CD14-positive monocyte (primary cell): ENCODE measurements at regions not wholly inside any gene's neighbourhood (a gene's known extent, or its start where the extent isn't known, plus 50 kb on each side); places are given as distances from the start of the nearest gene placed in this dataset.

Source experiments
- DNase-seq, 3 donors: peaks; one replicate each; pipeline ENCODE4 v3.0.0-alpha.2; 2011 to 2022
- H2AFZ ChIP-seq: 2 replicates; pipeline ENCODE4 v1.6.0; 2012; ENCODE audit warnings: mild to moderate bottlenecking, low read depth, low read length, inconsistent platforms; ENCODE audit not compliant: insufficient read depth, poor library complexity, severe bottlenecking
- H3K27ac ChIP-seq, 2 donors: 1 replicate in 1 of 2; 2 replicates in 1 of 2; pipeline ENCODE4 v1.5.1; 2012 to 2013; ENCODE audit warnings: low read length in 2 of 2, control low read depth in 1 of 2, inconsistent platforms in 1 of 2, low read depth in 1 of 2, mild to moderate bottlenecking in 1 of 2
- H3K27me3 ChIP-seq, 2 donors: one replicate each; pipeline versions ENCODE4 v1.6.0 to v1.6.1; 2011 to 2013; ENCODE audit warnings: low read length in 2 of 2; ENCODE audit not compliant: control insufficient read depth in 2 of 2, insufficient read depth in 2 of 2
- H3K36me3 ChIP-seq, 2 donors: replicated peaks in 1 of 2; 1 replicate in 1 of 2; 2 replicates in 1 of 2; pipeline versions ENCODE4 v1.5.1 to v1.6.1; 2012 to 2013; ENCODE audit warnings: low read length in 2 of 2, control low read depth in 1 of 2, inconsistent platforms in 1 of 2, mild to moderate bottlenecking in 1 of 2; ENCODE audit not compliant: insufficient read depth in 2 of 2, control insufficient read depth in 1 of 2
- H3K4me1 ChIP-seq, 2 donors: 1 replicate in 1 of 2; 2 replicates in 1 of 2; pipeline versions ENCODE4 v1.5.1 to v1.6.1; 2012 to 2013; ENCODE audit warnings: low read length in 2 of 2, control low read depth in 1 of 2, inconsistent platforms in 1 of 2, mild to moderate bottlenecking in 1 of 2, moderate library complexity in 1 of 2; ENCODE audit not compliant: insufficient read depth in 2 of 2, control insufficient read depth in 1 of 2
- H3K4me2 ChIP-seq: replicated peaks from 2 replicates; pipeline ENCODE3; 2012; ENCODE audit warnings: low read length, moderate library complexity, mild to moderate bottlenecking; ENCODE audit not compliant: poor library complexity, severe bottlenecking; ENCODE audit errors: extremely low read depth
- H3K4me3 ChIP-seq, 3 experiments: fragments of 200-600 bp in 1 of 3; sonication (generic) in 1 of 3; replicated peaks in 1 of 3; 1 replicate in 2 of 3; 2 replicates in 1 of 3; pipeline ENCODE4 v1.5.1; 2011 to 2013; ENCODE audit warnings: low read length in 3 of 3, mild to moderate bottlenecking in 3 of 3, control low read depth in 2 of 3, low read depth in 2 of 3, inconsistent platforms in 1 of 3, moderate library complexity in 1 of 3
- H3K79me2 ChIP-seq: 2 replicates; pipeline ENCODE4 v1.6.0; 2012; ENCODE audit warnings: mild to moderate bottlenecking, control low read depth, inconsistent platforms, low read length, moderate library complexity; ENCODE audit not compliant: insufficient read depth
- H3K9ac ChIP-seq: 2 replicates; pipeline ENCODE4 v1.6.0; 2017; ENCODE audit warnings: low read length, mild to moderate bottlenecking; ENCODE audit not compliant: insufficient read depth, poor library complexity, severe bottlenecking
- H3K9me3 ChIP-seq, 2 donors: replicated peaks in 1 of 2; 1 replicate in 1 of 2; 2 replicates in 1 of 2; pipeline versions ENCODE4 v1.5.1 to v1.6.1; 2012 to 2013; ENCODE audit warnings: low read length in 2 of 2, control low read depth in 1 of 2; ENCODE audit not compliant: control insufficient read depth in 1 of 2, insufficient read depth in 1 of 2
- H4K20me1 ChIP-seq: 2 replicates; pipeline ENCODE4 v1.6.0; 2012; ENCODE audit warnings: mild to moderate bottlenecking, low read length, control low read depth, moderate library complexity; ENCODE audit not compliant: insufficient read depth
- H3K27ac Mint-ChIP-seq, 7 donors: one replicate each; pipeline ENCODE4 v1.8.0; 2020; ENCODE audit warnings: mild to moderate bottlenecking in 7 of 7, mixed read lengths in 7 of 7, moderate library complexity in 6 of 7, inconsistent platforms in 2 of 7
- H3K27me3 Mint-ChIP-seq, 3 donors: one replicate each; pipeline ENCODE4 v1.8.0; 2021 to 2022; ENCODE audit warnings: low read depth in 3 of 3, mild to moderate bottlenecking in 3 of 3, mixed read lengths in 3 of 3, moderate library complexity in 3 of 3, inconsistent platforms in 1 of 3
- H3K36me3 Mint-ChIP-seq, 2 donors: one replicate each; pipeline ENCODE4 v1.8.0; 2020; ENCODE audit warnings: mixed read lengths in 2 of 2, inconsistent platforms in 1 of 2, mild to moderate bottlenecking in 1 of 2
- H3K4me1 Mint-ChIP-seq: one replicate; pipeline ENCODE4 v1.8.0; 2020; ENCODE audit warnings: mild to moderate bottlenecking, mixed read lengths
- H3K4me3 Mint-ChIP-seq, 2 donors: one replicate each; pipeline ENCODE4 v1.8.0; 2020; ENCODE audit warnings: mild to moderate bottlenecking in 2 of 2, mixed read lengths in 2 of 2, moderate library complexity in 1 of 2
- H3K9me3 Mint-ChIP-seq, 7 donors: one replicate each; pipeline ENCODE4 v1.8.0; 2020 to 2022; ENCODE audit warnings: mixed read lengths in 7 of 7, mild to moderate bottlenecking in 6 of 7, moderate library complexity in 6 of 7, inconsistent platforms in 2 of 7
- WGBS: methylation state at CpG from one replicate; pipeline ENCODE4 v1.1.5; 2013; ENCODE audit warnings: missing lambda C conversion rate; ENCODE audit not compliant: insufficient coverage; 5-methylcytosine and 5-hydroxymethylcytosine counted together
- intact Hi-C, 2 donors: fragments of 100-400 bp; cut with micrococcal nuclease; formaldehyde crosslinking; loops; one replicate each; pipeline versions ENCODE4 v1.15.0 to v1.15.1; 2023
- TF ChIP-seq, protein P1 (sequence below): fragments of 200-600 bp; IDR thresholded peaks from one replicate; pipeline ENCODE4 v1.8.0; 2022; ENCODE audit warnings: antibody characterized with exemption, mild to moderate bottlenecking

DNA sequence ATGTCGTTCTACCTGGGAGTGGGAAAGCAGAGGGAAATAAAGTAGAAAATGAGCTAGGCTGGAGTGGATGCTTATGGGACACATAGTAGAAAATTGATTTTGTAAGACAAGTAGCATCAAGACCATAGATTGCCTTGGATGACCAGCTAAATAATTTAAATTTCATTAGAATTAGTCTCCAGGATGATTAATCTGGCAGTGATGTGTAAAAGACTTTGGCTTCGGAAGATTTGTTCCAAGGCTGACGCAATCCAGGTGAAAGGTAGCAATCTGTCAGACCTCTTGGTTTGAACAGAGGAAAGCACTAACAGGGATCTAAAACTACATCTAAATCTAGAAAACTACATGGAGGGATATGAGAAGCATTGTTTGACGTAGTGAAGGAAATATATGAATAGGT, 236.5 kb downstream of the ARL4A start:
- H3K79me2 ChIP-seq, result no peaks in the 10 kb centered on the region
- H2AFZ ChIP-seq, result no peak overlapping the region
- Mint-ChIP-seq H3K4me1 (no peaks in the 10 kb centered on the region), H3K27ac (no peak overlapping the region), H3K4me3 (no peak overlapping the region), H3K27me3 (peaks cover 0 to 1% (median 0%) of the 10 kb centered on the region in 3 donors), H3K36me3 (no peaks in the 10 kb centered on the region), H3K9me3 (peaks cover 0 to 3% (median 0%) of the 10 kb centered on the region in 7 donors)
- WGBS, result no CpG with 5 or more reads among the region's 4 CpGs
- no peak for DNase-seq
- no peaks in the 10 kb centered on the region for H4K20me1 ChIP-seq
- H3K27me3 ChIP-seq, result no peaks in the 10 kb centered on the region
- H3K9me3 ChIP-seq, result no peaks in the 10 kb centered on the region
- TF ChIP-seq, protein P1, sequence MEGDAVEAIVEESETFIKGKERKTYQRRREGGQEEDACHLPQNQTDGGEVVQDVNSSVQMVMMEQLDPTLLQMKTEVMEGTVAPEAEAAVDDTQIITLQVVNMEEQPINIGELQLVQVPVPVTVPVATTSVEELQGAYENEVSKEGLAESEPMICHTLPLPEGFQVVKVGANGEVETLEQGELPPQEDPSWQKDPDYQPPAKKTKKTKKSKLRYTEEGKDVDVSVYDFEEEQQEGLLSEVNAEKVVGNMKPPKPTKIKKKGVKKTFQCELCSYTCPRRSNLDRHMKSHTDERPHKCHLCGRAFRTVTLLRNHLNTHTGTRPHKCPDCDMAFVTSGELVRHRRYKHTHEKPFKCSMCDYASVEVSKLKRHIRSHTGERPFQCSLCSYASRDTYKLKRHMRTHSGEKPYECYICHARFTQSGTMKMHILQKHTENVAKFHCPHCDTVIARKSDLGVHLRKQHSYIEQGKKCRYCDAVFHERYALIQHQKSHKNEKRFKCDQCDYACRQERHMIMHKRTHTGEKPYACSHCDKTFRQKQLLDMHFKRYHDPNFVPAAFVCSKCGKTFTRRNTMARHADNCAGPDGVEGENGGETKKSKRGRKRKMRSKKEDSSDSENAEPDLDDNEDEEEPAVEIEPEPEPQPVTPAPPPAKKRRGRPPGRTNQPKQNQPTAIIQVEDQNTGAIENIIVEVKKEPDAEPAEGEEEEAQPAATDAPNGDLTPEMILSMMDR, result no peak
- no peak overlapping the region for H3K4me2 ChIP-seq
- H3K9ac ChIP-seq, result no peak overlapping the region
- H3K36me3 ChIP-seq, result no peaks in the 10 kb centered on the region
- H3K27ac ChIP-seq, result no peak overlapping the region
- no peaks in the 10 kb centered on the region for H3K4me1 ChIP-seq
- no peak overlapping the region for H3K4me3 ChIP-seq
- intact Hi-C loops, result no loop called here

GRCh38 chr7:12926206-12926605, 238.8 kb downstream of the ARL4A start:
- no peaks in the 10 kb centered on the region for H3K4me1 Mint-ChIP-seq
- TF ChIP-seq, protein P1, result no peak
- no peaks in the 10 kb centered on the region for H3K79me2 ChIP-seq
- H3K4me3 ChIP-seq, result no peak overlapping the region
- no peak overlapping the region for H3K27ac Mint-ChIP-seq
- intact Hi-C loops, result no loop called here
- no peaks in the 10 kb centered on the region for H4K20me1 ChIP-seq
- H3K9me3 ChIP-seq, result no peaks in the 10 kb centered on the region
- peaks cover 0 to 3% (median under 1%) of the 10 kb centered on the region in 7 donors for H3K9me3 Mint-ChIP-seq
- no peaks in the 10 kb centered on the region for H3K27me3 ChIP-seq
- no peak overlapping the region for H2AFZ ChIP-seq
- H3K36me3 ChIP-seq, result no peaks in the 10 kb centered on the region
- no peaks in the 10 kb centered on the region for H3K36me3 Mint-ChIP-seq
- H3K4me3 Mint-ChIP-seq, result no peak overlapping the region
- no peak for DNase-seq
- no peak overlapping the region for H3K27ac ChIP-seq
- peaks cover 0 to 4% (median 0%) of the 10 kb centered on the region in 3 donors for H3K27me3 Mint-ChIP-seq
- no peaks in the 10 kb centered on the region for H3K4me1 ChIP-seq
- no peak overlapping the region for H3K4me2 ChIP-seq
- H3K9ac ChIP-seq, result no peak overlapping the region
